K562 (cell line): ENCODE measurements at regions not wholly inside any gene's neighbourhood (a gene's known extent, or its start where the extent isn't known, plus 50 kb on each side); places are given as distances from the start of the nearest gene placed in this dataset.

Experiments
- ATF1 ChIP-seq, 2 experiments: fragments of 450-650 bp in 1 of 2; IDR thresholded peaks; 2 replicates each; pipeline ENCODE4 v1.6.1; 2016; ENCODE audit warnings: missing compliant biosample characterization in 1 of 2, missing genetic modification characterization in 1 of 2
- ATF6 ChIP-seq: sonication (generic); formaldehyde crosslinking; IDR thresholded peaks from 2 replicates; pipeline ENCODE4 v1.4.0; 2020; ENCODE audit warnings: mild to moderate bottlenecking, missing genetic modification reagents
- BACH1 ChIP-seq: fragments of 200-800 bp; sonication (Bioruptor generic); IDR thresholded peaks from 2 replicates; pipeline ENCODE4 v1.6.1; 2016; ENCODE audit warnings: missing genetic modification characterization, missing compliant biosample characterization
- BDP1 ChIP-seq: IDR thresholded peaks from 3 replicates; pipeline ENCODE4 v1.6.1; 2011; ENCODE audit not compliant: insufficient read length, insufficient read depth
- DPF2 ChIP-seq: fragments of 450-650 bp; IDR thresholded peaks from 2 replicates; pipeline ENCODE4 v1.6.1; 2016
- EGR1 ChIP-seq: fragments of 450-650 bp; conservative IDR thresholded peaks from 2 replicates; pipeline ENCODE4 v1.6.1; 2017; ENCODE audit warnings: mild to moderate bottlenecking
- FOXJ3 ChIP-seq: sonication (generic); formaldehyde crosslinking; IDR thresholded peaks from 2 replicates; pipeline ENCODE4 v1.4.0; 2020; ENCODE audit warnings: mild to moderate bottlenecking, missing genetic modification reagents
- GATA2 ChIP-seq: sonication (generic); formaldehyde crosslinking; IDR thresholded peaks from 2 replicates; pipeline ENCODE4 v1.4.0; 2020; ENCODE audit warnings: mild to moderate bottlenecking, missing genetic modification reagents
- MLLT1 ChIP-seq, 2 experiments: fragments of 450-650 bp; IDR thresholded peaks; 2 replicates each; pipeline ENCODE4 v1.6.1; 2016
- NUFIP1 ChIP-seq: fragments of 450-650 bp; IDR thresholded peaks from 2 replicates; pipeline ENCODE4 v1.6.1; 2018; ENCODE audit not compliant: partially characterized antibody
- SMAD4 ChIP-seq: fragments of 250-450 bp; sonication (Bioruptor Pico); conservative IDR thresholded peaks from 2 replicates; pipeline ENCODE4 v1.8.0; 2021; ENCODE audit warnings: inconsistent platforms, mild to moderate bottlenecking, moderate library complexity
- ZBTB33 ChIP-seq: sonication (generic); formaldehyde crosslinking; IDR thresholded peaks from 2 replicates; pipeline ENCODE4 v1.8.1; 2023; ENCODE audit warnings: mild to moderate bottlenecking, missing genetic modification reagents
- ZNF764 ChIP-seq: fragments of 250-450 bp; sonication (Bioruptor Pico); IDR thresholded peaks from 2 replicates; pipeline ENCODE4 v1.4.0; 2020; ENCODE audit warnings: low read depth, mild to moderate bottlenecking, moderate library complexity

GRCh38 chr13:111966933-111967332 is 100.0 kb upstream of the SOX1 start:
- TF ChIP-seq EGR1 (no peak), GATA2 (CRISPR knock-in tag) (no peak), DPF2 (no peak), ZBTB33 (no peak), BDP1 (no peak), ZNF764 (CRISPR knock-in tag) (no peak), ATF6 (no peak), SMAD4 (CRISPR knock-in tag) (no peak), NUFIP1 (no peak), MLLT1 (IDR thresholded peaks at IDR 0.05) (no peak), FOXJ3 (CRISPR knock-in tag) (no peak), ATF1 (CRISPR knock-in tag; IDR thresholded peaks at IDR 0.05) (no peak), ATF1 (tag; IDR thresholded peaks at IDR 0.05) (no peak), BACH1 (tag) (no peak)
